SU-DHL-6 (cell line): ENCODE measurements at regions not wholly inside any gene's neighbourhood (a gene's known extent, or its start where the extent isn't known, plus 50 kb on each side); places are given as distances from the start of the nearest gene placed in this dataset.
"Not testable (repeated sequence)": the region's sequence is repeated elsewhere in the genome, so short reads cannot be mapped to it uniquely, and the experiment has no call there.

Experiments
- H2AFZ ChIP-seq: fragments of 200-600 bp; sonication (generic); 2 replicates; pipeline ENCODE4 v1.6.1; 2014; ENCODE audit warnings: low read depth, mild to moderate bottlenecking, moderate library complexity, mixed read lengths, antibody characterized with exemption, low read length; ENCODE audit not compliant: severe bottlenecking
- H3F3A ChIP-seq: fragments of 200-600 bp; shearing (Covaris generic); 2 replicates; pipeline ENCODE4 v1.6.0; 2016; ENCODE audit warnings: antibody characterized with exemption, mild to moderate bottlenecking; ENCODE audit not compliant: insufficient read depth
- H3K27ac ChIP-seq: fragments of 200-600 bp; sonication (generic); 2 replicates; pipeline ENCODE4 v1.5.1; 2016; ENCODE audit warnings: low read depth, mild to moderate bottlenecking, low read length, moderate library complexity, mixed read lengths
- H3K27me3 ChIP-seq: fragments of 200-600 bp; sonication (generic), shearing (Covaris generic); 2 replicates; pipeline ENCODE4 v1.6.0; 2014; ENCODE audit warnings: mild to moderate bottlenecking, low read length
- H3K36me3 ChIP-seq: fragments of 200-600 bp; sonication (generic); 2 replicates; pipeline ENCODE4 v1.6.1; 2014; ENCODE audit warnings: mild to moderate bottlenecking, low read length, mixed read lengths
- H3K4me2 ChIP-seq: fragments of 300-600, 200-600 bp; shearing (Covaris generic), sonication (generic); 2 replicates; pipeline ENCODE4 v1.6.0; 2014; ENCODE audit warnings: low read length, low read depth, mild to moderate bottlenecking; ENCODE audit not compliant: poor library complexity, severe bottlenecking
- H3K4me3 ChIP-seq: fragments of 200-600 bp; sonication (generic); 2 replicates; pipeline ENCODE4 v1.5.1; 2014; ENCODE audit warnings: antibody characterized with exemption, low read length, mild to moderate bottlenecking, mixed read lengths; ENCODE audit not compliant: insufficient read depth, poor library complexity, severe bottlenecking
- H3K79me2 ChIP-seq: fragments of 200-600 bp; sonication (generic); 2 replicates; pipeline ENCODE4 v1.6.1; 2014; ENCODE audit warnings: mild to moderate bottlenecking, low read length, moderate library complexity; ENCODE audit not compliant: insufficient read depth
- H3K9ac ChIP-seq: fragments of 200-600 bp; sonication (generic); 2 replicates; pipeline ENCODE4 v1.7.0; 2014; ENCODE audit warnings: mild to moderate bottlenecking, low read length
- H3K9me2 ChIP-seq: fragments of 200-600 bp; sonication (generic); replicated peaks from 2 replicates; pipeline ENCODE4 v1.6.1; 2014; ENCODE audit warnings: low read length; ENCODE audit not compliant: insufficient read depth
- H3K9me3 ChIP-seq: fragments of 200-600 bp; sonication (generic); 2 replicates; pipeline ENCODE4 v1.6.1; 2014; ENCODE audit warnings: low read length, mixed read lengths; ENCODE audit not compliant: insufficient read depth
- H4K20me1 ChIP-seq: fragments of 200-600 bp; sonication (generic); 2 replicates; pipeline ENCODE4 v1.6.1; 2014; ENCODE audit warnings: low read depth, mild to moderate bottlenecking, antibody characterized with exemption, low read length, moderate library complexity, mixed read lengths
- EZH2phosphoT487 ChIP-seq: fragments of 200-600 bp; sonication (generic), shearing (Covaris generic); conservative IDR thresholded peaks from 2 replicates; pipeline ENCODE4 v1.6.1; 2018; ENCODE audit warnings: mild to moderate bottlenecking, antibody characterized with exemption, low read length, moderate library complexity, mixed read lengths
- TF ChIP-seq, protein P1 (sequence below): fragments of 200-600 bp; sonication (generic); IDR thresholded peaks from one replicate; pipeline ENCODE4 v1.5.1; 2017; ENCODE audit warnings: antibody characterized with exemption, mild to moderate bottlenecking, low read length, moderate library complexity; ENCODE audit not compliant: insufficient read depth, poor library complexity, severe bottlenecking

DNA sequence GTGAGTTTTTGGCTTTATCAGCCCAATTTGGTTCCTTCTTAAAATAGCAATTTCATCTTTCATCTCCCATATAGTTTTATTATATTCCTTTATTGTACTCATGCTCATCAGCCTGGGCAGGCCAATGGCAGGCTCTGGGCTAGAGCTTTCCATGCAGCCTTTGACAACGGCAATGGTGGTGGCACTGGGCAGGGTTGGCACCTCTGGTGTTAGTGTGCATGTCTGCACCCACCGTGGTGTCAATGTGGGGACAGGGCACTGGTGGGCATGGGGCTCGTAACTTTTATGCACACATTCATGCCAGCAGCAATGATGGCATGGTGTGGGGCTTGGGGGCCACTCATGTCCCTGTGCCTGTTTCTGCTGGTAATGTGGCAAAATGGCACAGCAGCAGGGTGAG, 1305.4 kb downstream of the DSC3 start:
- H3F3A ChIP-seq = no peaks in the 10 kb centered on the region
- no peaks in the 10 kb centered on the region for H4K20me1 ChIP-seq
- no peaks in the 10 kb centered on the region for H3K9me3 ChIP-seq
- no peak overlapping the region for H2AFZ ChIP-seq
- H3K27ac ChIP-seq = no peak overlapping the region
- H3K27me3 ChIP-seq = no peaks in the 10 kb centered on the region
- TF ChIP-seq, protein P1, sequence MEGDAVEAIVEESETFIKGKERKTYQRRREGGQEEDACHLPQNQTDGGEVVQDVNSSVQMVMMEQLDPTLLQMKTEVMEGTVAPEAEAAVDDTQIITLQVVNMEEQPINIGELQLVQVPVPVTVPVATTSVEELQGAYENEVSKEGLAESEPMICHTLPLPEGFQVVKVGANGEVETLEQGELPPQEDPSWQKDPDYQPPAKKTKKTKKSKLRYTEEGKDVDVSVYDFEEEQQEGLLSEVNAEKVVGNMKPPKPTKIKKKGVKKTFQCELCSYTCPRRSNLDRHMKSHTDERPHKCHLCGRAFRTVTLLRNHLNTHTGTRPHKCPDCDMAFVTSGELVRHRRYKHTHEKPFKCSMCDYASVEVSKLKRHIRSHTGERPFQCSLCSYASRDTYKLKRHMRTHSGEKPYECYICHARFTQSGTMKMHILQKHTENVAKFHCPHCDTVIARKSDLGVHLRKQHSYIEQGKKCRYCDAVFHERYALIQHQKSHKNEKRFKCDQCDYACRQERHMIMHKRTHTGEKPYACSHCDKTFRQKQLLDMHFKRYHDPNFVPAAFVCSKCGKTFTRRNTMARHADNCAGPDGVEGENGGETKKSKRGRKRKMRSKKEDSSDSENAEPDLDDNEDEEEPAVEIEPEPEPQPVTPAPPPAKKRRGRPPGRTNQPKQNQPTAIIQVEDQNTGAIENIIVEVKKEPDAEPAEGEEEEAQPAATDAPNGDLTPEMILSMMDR = no peak
- TF ChIP-seq EZH2phosphoT487 = no peak
- H3K79me2 ChIP-seq = no peaks in the 10 kb centered on the region
- H3K9ac ChIP-seq = no peak overlapping the region
- H3K4me3 ChIP-seq = no peak overlapping the region
- H3K9me2 ChIP-seq = no peaks in the 10 kb centered on the region; the same call in 1 of the 2 replicates
- no peaks in the 10 kb centered on the region for H3K36me3 ChIP-seq
- no peak overlapping the region for H3K4me2 ChIP-seq

DNA sequence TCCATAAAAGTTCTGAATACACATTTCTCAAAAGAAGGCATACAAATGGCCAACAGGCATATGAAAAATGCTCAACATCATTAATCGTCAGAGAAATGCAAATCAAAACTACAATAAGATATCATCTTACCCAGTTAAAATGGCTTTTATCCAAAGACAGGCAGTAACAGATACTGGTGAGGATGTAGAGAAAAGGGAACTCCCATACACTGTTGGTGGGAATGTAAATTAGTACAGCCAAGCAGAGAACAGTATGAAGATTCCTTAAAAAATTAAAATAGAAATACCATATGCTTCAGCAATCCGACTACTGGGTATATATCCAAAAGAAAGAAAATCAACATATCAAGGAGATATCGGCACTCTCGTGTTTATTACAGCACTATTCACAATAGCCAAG, 1312.5 kb downstream of the DSC3 start:
- Histone ChIP-seq H2AFZ (no peak overlapping the region), H3K27me3 (no peaks in the 10 kb centered on the region), H3K36me3 (no peaks in the 10 kb centered on the region), H3K9me2 (no peaks in the 10 kb centered on the region), H4K20me1 (no peaks in the 10 kb centered on the region), H3K9me3 (no peaks in the 10 kb centered on the region), H3K27ac (no peak overlapping the region), H3F3A (no peaks in the 10 kb centered on the region), H3K79me2 (no peaks in the 10 kb centered on the region), H3K9ac (no peak overlapping the region), H3K4me2 (no peak overlapping the region), H3K4me3 (no peak overlapping the region)
- TF ChIP-seq, protein P1 = no peak
- no peak for TF ChIP-seq EZH2phosphoT487

DNA sequence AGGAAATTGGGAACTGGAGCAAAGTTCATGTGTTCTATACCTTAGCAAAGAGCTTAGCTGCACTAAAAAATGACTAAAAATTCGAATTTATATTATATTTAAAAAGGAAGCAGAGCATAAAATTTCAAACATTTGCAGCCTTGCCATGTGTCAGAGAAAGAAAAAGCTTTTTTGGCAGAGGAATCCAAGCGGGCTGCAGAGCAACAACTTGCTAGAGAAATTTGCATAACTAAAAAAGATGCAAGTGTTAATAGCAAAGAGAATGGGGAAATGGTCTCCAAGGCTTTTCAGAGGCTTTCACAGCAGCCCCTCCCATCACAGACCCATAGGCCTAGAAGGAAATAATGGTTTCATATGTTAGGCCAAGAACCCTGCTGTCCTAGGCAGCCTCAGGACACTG, 1315.9 kb downstream of the DSC3 start:
- no peaks in the 10 kb centered on the region for H3K36me3 ChIP-seq
- H3K4me3 ChIP-seq = no peak overlapping the region
- H3K9me3 ChIP-seq = no peaks in the 10 kb centered on the region
- H3F3A ChIP-seq = no peaks in the 10 kb centered on the region
- H3K4me2 ChIP-seq = no peak overlapping the region
- no peaks in the 10 kb centered on the region for H4K20me1 ChIP-seq
- no peaks in the 10 kb centered on the region for H3K9me2 ChIP-seq
- H2AFZ ChIP-seq = no peak overlapping the region
- no peak overlapping the region for H3K27ac ChIP-seq
- TF ChIP-seq, protein P1 = no peak
- no peak for TF ChIP-seq EZH2phosphoT487
- no peaks in the 10 kb centered on the region for H3K27me3 ChIP-seq
- no peak overlapping the region for H3K9ac ChIP-seq
- no peaks in the 10 kb centered on the region for H3K79me2 ChIP-seq

DNA sequence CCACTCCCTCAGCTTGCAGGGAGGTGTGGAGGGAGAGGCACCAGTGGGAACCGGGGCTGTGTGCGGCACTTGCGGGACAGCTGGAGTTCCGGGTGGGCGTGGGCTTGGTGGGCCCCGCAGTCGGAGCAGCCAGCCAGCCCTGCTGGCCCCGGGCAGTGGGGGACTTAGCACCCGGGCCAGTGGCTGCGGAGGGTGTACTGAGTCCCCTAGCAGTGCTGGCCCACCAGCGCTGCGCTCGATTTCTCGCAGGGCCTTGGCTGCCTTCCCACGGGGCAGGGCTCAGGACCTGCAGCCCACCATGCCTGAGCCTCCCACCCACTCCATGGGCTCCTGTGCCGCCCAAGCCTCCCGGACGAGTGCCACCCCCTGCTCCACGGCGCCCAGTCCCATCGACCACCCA, 1319.1 kb downstream of the DSC3 start:
- H3K36me3 ChIP-seq, H3K4me2 ChIP-seq, H3K9ac ChIP-seq, H3K9me3 ChIP-seq, H3K27me3 ChIP-seq, H3K4me3 ChIP-seq, H2AFZ ChIP-seq, H4K20me1 ChIP-seq, H3K9me2 ChIP-seq, H3K27ac ChIP-seq, H3F3A ChIP-seq, H3K79me2 ChIP-seq: not testable (repeated sequence)

DNA sequence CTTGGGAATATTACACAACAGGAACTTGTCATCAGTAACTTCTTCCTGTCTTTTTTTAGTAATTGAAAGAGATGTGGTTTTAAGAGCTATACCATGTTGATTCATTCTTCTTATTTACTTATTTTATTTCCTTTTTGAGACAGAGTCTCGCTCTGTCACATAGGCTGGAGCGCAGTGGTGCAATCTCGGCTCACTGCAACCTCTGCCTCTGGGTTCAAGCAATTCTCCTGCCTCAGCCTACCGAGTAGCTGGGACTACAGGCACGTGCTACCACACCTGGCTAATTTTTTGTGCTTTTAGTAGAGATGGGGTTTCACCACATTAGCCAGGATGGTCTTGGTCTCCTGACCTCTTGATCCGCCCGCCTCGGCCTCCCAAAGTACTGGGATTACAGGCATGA, 1326.6 kb downstream of the DSC3 start:
- H3K9ac ChIP-seq, H3F3A ChIP-seq, H3K27ac ChIP-seq, H2AFZ ChIP-seq, H3K36me3 ChIP-seq, H3K27me3 ChIP-seq, H3K9me2 ChIP-seq, H4K20me1 ChIP-seq, H3K4me3 ChIP-seq, H3K4me2 ChIP-seq, H3K79me2 ChIP-seq, H3K9me3 ChIP-seq: not testable (repeated sequence)
